GM19395 (cell line): ENCODE measurements at regions not wholly inside any gene's neighbourhood (a gene's known extent, or its start where the extent isn't known, plus 50 kb on each side); places are given as distances from the start of the nearest gene placed in this dataset.
"Not testable (repeated sequence)": the region's sequence is repeated elsewhere in the genome, so short reads cannot be mapped to it uniquely, and the experiment has no call there.

ENCODE experiments used
- ATAC-seq: cut with Tn5 transposase; IDR thresholded peaks from one replicate; pipeline ENCODE4 v1.9.1; 2021; ENCODE audit warnings: mild to moderate bottlenecking, moderate library complexity; ENCODE audit not compliant: unreplicated experiment

GRCh38 chr6:18527836-18528743, 140.9 kb downstream of the RNF144B start:
- ATAC-seq: no peak

GRCh38 chr6:18530201-18530600, 143.1 kb downstream of the RNF144B start:
- ATAC-seq: no peak

DNA sequence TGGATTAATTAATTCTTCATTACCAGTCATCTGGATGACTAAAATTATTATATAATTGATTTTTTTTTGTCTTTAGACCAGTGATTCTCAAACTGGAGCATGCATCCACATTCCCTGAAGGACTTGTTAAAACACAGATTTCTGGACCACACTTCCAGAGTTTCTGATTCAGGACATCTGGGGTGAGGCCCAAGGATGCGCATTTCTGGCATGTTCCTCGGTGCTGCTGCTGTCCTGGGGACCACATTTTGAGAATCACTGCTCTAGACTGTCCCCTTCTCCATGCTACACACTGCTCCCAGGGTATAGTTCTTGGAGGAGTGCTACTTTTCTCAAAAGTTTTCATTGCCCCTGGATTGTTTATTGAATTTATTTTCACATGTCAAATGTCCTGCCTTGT, 145.0 kb downstream of the RNF144B start:
- no peak for ATAC-seq

DNA sequence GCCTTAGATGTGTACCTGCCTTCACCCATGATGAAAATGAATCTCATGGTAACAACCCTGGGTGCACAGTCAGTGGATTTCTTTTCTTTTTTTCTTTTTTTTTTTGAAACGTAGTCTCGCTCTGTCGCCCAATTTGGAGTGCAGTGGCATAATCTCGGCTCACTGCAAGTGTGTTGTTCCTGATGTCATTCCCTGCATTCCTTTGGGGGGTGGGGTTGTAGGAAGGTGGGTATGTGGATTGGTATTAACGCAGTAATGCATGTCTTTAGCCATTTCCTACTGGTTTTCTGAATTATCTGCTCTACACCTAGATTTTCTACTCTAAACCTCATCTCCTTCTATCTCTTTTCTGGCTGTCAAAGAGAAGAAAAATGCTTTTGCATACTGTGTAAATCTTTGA, 146.6 kb downstream of the RNF144B start:
- no peak for ATAC-seq

GRCh38 chr6:18536591-18537055, 149.5 kb downstream of the RNF144B start:
- no peak for ATAC-seq

- no peak for ATAC-seq
Measured at GRCh38 chr6:18538315-18538714, 151.2 kb downstream of the RNF144B start.

- ATAC-seq: no peak
Measured at GRCh38 chr6:18543051-18543450, 155.9 kb downstream of the RNF144B start.

DNA sequence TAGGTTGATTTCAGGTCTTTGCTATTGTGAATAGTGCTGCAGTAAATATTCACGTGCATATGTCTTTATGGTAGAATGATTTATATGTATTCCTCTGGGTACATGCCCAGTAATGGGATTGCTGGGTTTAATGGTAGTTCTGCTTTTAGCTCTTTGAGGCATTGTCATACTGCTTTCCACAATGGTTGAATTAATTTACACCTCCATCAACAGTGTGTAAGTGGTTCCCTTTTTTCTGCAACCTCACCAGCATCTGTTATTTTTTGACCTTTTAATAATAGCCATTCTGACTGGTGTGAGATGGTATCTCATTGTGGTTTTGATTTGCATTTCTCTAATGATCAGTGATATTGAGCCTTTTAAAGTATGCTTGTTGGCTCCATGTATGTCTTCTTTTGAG, 158.0 kb downstream of the RNF144B start:
- not testable (repeated sequence) for ATAC-seq

- no peak for ATAC-seq
Measured at GRCh38 chr6:18545726-18546125, 158.6 kb downstream of the RNF144B start.

GRCh38 chr6:18550119-18550518, 163.0 kb downstream of the RNF144B start:
- ATAC-seq: no peak

- no peak for ATAC-seq
Measured at GRCh38 chr6:18551228-18551627, 164.1 kb downstream of the RNF144B start.

DNA sequence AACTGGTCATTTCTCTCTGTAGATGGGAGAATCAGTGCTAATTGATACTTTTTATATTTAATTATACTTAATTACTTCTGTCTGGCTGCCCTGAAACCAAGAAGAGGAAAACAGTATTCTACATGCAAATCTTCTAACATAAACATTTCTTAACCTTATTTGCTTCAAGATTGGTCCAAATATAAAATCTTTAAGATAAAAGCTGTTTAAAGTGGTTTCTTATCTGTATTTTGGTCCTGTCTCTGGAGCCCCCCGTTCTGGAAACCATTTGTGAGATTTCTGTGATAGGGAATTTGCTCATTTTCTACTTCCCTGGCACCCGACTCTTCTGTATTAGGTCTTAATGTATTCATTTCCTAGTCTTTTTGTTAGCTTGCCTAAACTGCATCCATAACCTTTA, 168.6 kb downstream of the RNF144B start:
- no peak for ATAC-seq

- no peak for ATAC-seq
Measured at GRCh38 chr6:18561037-18561750, 174.0 kb downstream of the RNF144B start.

- no peak for ATAC-seq
Measured at GRCh38 chr6:18562726-18563125, 175.6 kb downstream of the RNF144B start.

DNA sequence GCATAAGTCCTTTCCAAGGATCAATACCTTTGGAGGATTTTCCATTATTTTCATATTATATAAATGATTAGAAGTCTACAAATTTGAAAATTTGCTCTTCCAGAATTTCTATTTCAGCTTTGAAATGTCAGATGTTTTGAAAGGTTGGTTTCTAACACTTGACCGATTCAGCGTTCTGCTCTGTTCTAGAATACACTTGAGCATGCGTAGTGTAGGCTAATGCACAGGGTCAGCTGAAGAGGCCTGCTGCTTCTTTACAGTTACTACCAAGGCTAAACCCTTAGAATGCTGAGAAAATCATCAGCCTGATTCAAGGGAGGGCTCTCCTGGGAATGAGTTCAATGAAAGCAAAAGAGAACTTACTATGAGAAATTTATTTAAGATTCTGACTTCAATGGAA, 177.6 kb downstream of the RNF144B start:
- ATAC-seq: no peak

GRCh38 chr6:18565231-18565630, 178.1 kb downstream of the RNF144B start:
- ATAC-seq: no peak

GRCh38 chr6:18567380-18567779, 180.2 kb downstream of the RNF144B start:
- ATAC-seq: no peak

DNA sequence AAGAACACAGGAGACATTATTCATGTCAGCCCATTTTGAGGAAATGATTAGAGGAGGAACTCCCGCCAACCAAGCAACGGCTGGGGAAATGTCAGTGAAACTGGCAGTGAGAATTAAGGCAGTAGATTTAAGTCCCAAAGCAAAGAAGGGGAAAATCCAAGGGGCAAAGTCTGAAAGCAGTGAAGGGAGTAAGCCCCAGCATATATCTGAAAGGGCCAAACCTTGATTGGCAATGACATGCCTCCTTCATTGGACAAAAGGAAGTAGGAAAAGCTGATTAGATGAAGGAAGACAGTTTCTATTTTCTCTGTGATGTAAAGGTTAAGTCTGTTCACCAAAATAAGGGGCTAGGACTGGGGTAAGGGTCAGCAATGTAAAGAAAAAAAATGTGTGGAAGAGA, 190.3 kb downstream of the RNF144B start:
- no peak for ATAC-seq

GRCh38 chr6:18579166-18579565, 192.0 kb downstream of the RNF144B start:
- ATAC-seq: no peak

DNA sequence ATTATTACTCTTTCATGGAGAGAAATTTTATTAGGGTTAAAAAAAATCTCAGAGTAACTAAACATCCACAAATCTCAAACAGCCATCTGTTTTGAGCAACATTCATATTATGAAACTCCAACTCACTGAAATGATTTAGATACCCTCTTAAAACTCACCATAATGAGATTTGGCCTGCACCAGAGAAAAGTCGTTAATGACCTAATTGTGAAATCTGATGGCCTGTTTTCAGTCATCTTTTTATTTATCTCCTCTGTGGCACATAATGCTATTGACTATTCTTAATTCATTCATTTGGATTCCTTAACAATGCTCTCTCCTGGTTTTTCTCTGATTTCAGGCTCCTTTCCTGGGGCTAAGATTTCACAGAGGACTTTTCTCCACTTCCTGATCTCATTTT, 192.7 kb downstream of the RNF144B start:
- no peak for ATAC-seq

- no peak for ATAC-seq
Measured at GRCh38 chr6:18584372-18584771, 197.2 kb downstream of the RNF144B start.

DNA sequence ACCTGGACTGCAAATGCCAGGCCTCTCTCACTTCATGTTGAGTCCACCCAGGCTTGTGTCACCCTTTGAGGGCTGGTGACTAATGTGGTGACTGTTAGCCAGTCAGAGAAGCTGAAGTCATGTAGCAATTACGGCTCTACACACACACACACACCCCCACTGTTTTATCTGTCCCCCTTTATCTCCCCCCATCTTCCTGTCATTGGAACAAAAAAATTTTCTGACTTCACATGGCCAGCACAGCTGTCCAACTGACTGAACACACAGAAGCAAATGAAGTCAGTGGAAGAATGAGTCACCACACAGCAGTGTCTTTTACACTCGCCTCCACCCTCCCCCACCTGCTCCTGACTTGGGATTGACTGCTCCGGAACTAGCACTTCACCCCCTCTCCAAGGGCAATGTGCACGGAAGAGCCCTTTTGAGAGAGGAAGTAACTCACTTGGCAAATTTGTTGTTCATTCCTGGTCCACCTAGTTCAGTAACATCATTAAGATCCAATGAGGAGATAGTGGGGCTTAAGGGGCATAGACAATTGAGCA, 198.0 kb downstream of the RNF144B start:
- ATAC-seq: no peak
